WI38 (cell line): ENCODE measurements at regions not wholly inside any gene's neighbourhood (a gene's known extent, or its start where the extent isn't known, plus 50 kb on each side); places are given as distances from the start of the nearest gene placed in this dataset.

Source experiments
- H3K4me3 ChIP-seq: 2 replicates; pipeline ENCODE4 v1.5.1; 2011; ENCODE audit warnings: low read depth, mild to moderate bottlenecking, control low read depth, low read length
- TF ChIP-seq, protein P1 (sequence below): IDR thresholded peaks from 2 replicates; pipeline ENCODE4 v1.5.1; 2012; ENCODE audit warnings: low read depth, mild to moderate bottlenecking, control low read depth, low read length

DNA sequence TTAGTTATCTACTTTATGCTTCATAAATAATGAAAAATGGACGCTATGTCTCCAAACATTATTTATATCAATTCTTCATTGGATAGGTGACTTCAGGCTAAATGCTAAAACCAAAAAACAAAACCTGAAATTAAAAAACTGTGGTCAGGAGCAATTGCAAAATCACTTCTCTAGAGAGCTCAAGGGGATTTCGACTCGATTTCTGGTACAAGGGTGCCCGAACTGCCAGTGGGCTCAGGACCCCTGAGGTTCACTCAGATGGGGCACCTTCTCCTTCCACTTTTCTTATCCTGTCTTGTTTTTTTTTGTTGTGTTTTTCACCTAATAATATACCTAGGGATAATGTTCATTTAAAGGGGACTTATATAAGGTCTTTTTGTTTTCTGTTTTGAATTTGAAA lies 65.8 kb upstream of the CELF4 start:
- TF ChIP-seq, protein P1, sequence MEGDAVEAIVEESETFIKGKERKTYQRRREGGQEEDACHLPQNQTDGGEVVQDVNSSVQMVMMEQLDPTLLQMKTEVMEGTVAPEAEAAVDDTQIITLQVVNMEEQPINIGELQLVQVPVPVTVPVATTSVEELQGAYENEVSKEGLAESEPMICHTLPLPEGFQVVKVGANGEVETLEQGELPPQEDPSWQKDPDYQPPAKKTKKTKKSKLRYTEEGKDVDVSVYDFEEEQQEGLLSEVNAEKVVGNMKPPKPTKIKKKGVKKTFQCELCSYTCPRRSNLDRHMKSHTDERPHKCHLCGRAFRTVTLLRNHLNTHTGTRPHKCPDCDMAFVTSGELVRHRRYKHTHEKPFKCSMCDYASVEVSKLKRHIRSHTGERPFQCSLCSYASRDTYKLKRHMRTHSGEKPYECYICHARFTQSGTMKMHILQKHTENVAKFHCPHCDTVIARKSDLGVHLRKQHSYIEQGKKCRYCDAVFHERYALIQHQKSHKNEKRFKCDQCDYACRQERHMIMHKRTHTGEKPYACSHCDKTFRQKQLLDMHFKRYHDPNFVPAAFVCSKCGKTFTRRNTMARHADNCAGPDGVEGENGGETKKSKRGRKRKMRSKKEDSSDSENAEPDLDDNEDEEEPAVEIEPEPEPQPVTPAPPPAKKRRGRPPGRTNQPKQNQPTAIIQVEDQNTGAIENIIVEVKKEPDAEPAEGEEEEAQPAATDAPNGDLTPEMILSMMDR, result no peak

DNA sequence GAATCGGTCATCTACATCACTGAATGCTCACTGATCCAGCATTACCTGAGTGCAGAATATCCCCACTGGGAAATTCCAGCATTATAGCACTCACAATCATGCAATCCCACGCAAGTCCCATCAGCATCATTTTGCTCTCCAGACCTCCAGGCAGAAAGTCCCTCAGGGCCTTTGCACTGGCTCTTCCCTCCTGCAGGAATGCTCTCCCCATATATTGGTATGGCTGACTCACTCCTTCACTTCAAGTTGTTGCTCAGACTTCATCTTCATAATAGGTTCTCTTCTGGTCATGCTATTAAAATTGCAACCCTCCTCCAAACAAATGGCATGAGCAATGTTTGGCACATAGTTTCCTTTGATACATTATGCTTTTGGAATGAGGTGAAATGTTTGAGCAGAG lies 64.7 kb upstream of the CELF4 start:
- TF ChIP-seq, protein P1, result no peak
- H3K4me3 ChIP-seq, result no peak overlapping the region

More for the DNA sequence above, 65.8 kb upstream of the CELF4 start:
- no peak overlapping the region for H3K4me3 ChIP-seq

DNA sequence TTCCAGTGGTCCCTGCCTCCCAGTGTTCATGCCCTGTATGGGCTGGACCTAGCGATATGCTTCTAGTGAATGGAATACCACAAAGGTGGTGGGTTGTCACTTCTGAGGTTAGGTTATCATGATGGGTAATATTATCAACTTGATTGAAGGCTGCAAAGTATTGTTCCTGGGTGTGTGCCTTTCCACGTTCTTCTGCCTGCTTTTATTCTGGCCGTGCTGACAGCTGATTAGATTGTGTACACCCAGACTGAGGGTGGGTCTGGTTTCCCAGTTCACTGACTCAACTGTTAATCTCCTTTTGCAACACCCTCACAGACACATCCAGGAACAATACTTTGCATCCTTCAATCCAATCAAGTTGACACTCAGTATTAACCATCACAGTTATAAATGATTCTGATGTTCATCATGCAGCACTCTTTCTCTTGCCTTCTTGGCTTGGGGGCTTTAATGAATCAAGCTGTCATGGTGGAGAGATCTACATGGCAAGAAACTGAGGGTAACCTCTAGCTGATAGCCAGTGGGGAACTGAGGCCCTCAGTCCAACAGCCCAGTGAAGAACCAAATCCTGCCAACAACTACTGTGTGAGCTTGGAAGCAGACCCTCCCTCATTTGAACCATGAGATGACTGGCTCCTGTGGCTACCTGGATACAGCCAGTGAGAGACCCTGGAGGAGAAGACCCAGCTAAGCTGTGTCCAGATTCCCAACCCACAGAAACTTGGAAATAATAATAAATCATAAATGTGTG lies 63.0 kb upstream of the CELF4 start:
- TF ChIP-seq, protein P1, result no peak
- H3K4me3 ChIP-seq, result no peak overlapping the region

DNA sequence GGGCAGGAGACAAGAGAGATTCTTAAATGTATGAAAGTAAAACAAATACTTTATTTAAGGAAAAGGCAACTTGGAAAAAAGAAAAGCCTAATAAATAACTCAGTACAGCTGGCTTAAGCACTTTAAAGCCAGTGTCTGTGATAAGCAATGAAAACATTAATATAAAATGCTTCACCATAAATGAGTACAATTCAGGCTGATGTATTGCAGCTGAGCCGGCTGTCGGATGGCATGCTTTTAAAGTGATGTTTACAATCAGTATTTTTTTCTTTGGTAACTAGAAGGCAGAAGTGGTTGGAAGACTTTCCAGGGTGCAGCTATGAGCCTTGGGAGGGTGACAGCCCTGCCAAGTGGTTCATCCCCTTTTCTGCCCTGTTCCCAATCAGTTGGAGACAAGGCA lies 58.7 kb upstream of the CELF4 start:
- no peak overlapping the region for H3K4me3 ChIP-seq
- TF ChIP-seq, protein P1, result no peak

DNA sequence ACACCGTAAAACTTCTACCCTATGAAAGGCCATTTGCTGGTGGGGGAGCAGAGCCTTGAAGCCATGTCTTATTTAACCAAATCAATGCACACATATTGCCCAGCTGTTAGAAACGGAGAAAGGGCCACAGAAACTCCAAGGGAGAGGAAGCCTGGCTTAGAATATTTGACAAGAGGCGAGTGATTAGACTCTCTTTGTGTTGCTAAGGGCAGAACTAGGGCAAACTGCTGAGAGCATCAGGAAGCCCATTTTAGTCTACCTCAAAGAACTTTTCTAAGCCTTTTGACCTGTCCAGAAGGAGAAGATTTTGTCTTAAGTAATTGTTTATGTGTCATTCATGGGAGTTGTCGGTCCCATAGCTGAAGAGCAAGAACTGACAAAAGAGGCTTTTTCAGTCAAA lies 54.4 kb upstream of the CELF4 start:
- no peak overlapping the region for H3K4me3 ChIP-seq
- TF ChIP-seq, protein P1, result no peak

DNA sequence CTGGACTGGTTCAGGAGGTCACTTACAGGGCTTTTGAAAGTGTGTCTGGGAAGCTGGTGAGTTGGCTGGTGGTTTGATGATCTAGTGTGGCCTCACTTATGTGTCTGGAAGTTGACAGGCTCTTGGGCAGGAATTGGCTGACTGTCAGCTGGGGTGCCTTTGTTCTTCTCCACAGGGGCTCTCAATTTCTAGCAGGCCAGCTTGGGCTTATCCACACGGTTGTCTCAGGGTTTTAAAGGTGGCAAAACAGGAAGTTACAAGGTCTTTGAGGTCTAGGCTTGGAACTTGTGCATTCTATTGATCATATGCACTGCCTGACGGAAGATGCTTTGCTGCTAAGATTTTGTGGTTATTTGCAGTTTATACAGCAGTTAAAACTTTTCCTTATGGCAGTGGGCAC lies 52.0 kb upstream of the CELF4 start:
- TF ChIP-seq, protein P1, result no peak
- H3K4me3 ChIP-seq, result no peak overlapping the region
